Activated naive CD4-positive, alpha-beta T cell treated with anti-CD3 and anti-CD28 coated beads, Interleukin-2, amount 10 ng/mL, durations not matched to agents 7 days and 5 days (primary cell): ENCODE measurements at regions not wholly inside any gene's neighbourhood (a gene's known extent, or its start where the extent isn't known, plus 50 kb on each side); places are given as distances from the start of the nearest gene placed in this dataset.

Source experiments
- CTCF ChIA-PET: fragments of 350-600 bp; sonication (Branson Sonifier 250); formaldehyde crosslinking; loops from one replicate; lab custom pipeline; 2021; ENCODE audit warnings: antibody characterized with exemption; lab: Charles Lee
- DNase-seq: peaks from one replicate; pipeline ENCODE4 v3.0.0-alpha.2; 2020
- H3K27ac Mint-ChIP-seq: one replicate; pipeline ENCODE4 v1.8.0; 2021; ENCODE audit warnings: mild to moderate bottlenecking, moderate library complexity, mixed read lengths
- H3K27me3 Mint-ChIP-seq: one replicate; pipeline ENCODE4 v1.8.0; 2021; ENCODE audit warnings: mild to moderate bottlenecking, mixed read lengths
- H3K36me3 Mint-ChIP-seq: one replicate; pipeline ENCODE4 v1.8.0; 2021; ENCODE audit warnings: mixed read lengths
- H3K4me1 Mint-ChIP-seq: one replicate; pipeline ENCODE4 v1.8.0; 2021; ENCODE audit warnings: mixed read lengths
- H3K4me3 Mint-ChIP-seq: one replicate; pipeline ENCODE4 v1.8.0; 2021; ENCODE audit warnings: mild to moderate bottlenecking, moderate library complexity, mixed read lengths
- H3K9me3 Mint-ChIP-seq: one replicate; pipeline ENCODE4 v1.8.0; 2021; ENCODE audit warnings: mixed read lengths

DNA sequence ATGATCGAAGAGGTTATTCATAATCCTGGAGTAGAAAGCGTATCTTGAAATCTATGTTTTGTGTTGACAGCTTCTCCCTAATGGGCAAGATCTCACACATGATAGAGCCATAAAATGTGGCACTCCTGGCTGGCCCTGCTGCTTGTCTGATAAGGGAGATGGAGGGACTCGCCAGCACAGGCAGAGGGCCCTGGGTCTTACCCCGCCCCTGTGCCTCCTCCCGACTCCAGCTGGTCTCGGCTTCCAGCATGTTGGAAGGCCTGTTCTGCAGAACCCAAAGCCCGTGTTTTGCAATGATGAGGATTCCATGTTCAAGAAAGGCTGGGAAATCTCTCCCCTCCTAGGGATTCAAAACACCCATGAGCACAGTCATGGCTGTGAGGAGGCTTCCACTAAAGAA is 106.7 kb upstream of the SDK2 start:
- DNase-seq: no peak
- H3K4me1 Mint-ChIP-seq: no peaks in the 10 kb centered on the region
- H3K27me3 Mint-ChIP-seq: peaks cover 35% of the 10 kb centered on the region
- H3K36me3 Mint-ChIP-seq: no peaks in the 10 kb centered on the region
- H3K9me3 Mint-ChIP-seq: no peaks in the 10 kb centered on the region
- H3K4me3 Mint-ChIP-seq: no peak overlapping the region
- CTCF ChIA-PET: no interaction called here
- H3K27ac Mint-ChIP-seq: no peak overlapping the region

DNA sequence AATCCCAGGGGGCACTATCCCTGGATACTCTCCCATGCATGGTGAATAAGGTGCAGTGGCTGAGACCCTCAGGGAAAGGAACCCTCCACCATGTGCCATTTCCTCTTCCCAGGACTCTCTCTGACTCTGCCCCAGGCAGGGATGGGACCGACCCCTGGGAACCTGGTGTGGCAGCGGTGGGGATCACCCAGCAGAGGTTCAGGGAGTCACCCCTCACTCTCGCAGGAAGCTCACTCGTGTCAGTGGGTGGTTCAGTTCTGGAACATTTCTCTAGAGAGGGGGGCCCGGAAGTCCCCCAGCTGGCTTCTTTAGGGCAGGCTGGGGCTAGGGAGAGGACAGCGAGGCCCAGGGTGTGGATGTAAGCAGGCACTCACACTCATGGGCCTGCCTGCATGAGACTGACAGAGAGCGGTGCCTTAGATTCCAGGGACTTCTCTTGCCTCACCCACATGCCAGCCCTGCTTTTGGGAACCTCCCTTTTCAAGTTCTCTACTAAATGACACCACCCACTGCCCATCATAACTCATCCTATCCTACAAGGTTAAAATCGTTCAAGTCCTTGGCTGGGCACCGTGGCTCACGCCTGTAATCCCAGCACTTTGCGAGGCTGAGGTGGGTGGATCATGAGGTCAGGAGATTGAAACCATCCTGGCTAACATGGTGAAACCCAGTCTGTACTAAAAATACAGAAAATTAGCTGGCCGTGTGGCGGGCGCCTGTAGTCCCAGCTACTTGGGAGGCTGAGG is 109.7 kb upstream of the SDK2 start:
- Mint-ChIP-seq H3K36me3 (no peaks in the 10 kb centered on the region), H3K4me3 (no peak overlapping the region), H3K4me1 (peaks cover 7% of the 10 kb centered on the region), H3K27ac (no peak overlapping the region), H3K27me3 (peaks cover 23% of the 10 kb centered on the region), H3K9me3 (no peaks in the 10 kb centered on the region)
- CTCF ChIA-PET: no interaction called here
- no peak for DNase-seq

DNA sequence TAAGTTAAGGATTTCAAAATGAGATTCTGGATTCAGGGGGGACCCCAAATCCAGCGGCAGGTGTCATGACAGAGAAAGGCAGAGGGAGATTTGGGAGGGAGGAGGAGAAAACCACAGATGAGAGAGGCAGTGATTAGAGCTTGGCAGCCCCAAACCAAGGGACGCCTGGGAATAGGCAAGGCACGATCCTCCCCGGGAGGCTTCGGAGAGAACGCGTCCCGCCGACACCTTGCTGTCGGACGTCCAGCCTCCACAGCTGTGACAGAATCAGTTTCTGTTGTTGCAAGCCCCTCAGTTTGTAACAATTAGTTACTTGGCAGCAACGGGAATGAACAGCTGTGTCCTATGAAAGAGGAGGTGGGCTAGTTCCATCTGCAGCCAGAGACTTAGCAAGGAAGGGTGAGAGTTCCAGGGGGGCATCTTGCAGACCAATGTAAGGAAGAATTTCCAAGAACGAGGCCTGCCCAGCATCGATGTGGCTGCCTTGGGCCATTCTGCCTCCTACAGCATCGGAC is 110.7 kb upstream of the SDK2 start:
- no peaks in the 10 kb centered on the region for H3K9me3 Mint-ChIP-seq
- no peak overlapping the region for H3K27ac Mint-ChIP-seq
- H3K4me1 Mint-ChIP-seq: peaks cover 7% of the 10 kb centered on the region
- CTCF ChIA-PET: no interaction called here
- H3K36me3 Mint-ChIP-seq: no peaks in the 10 kb centered on the region
- H3K27me3 Mint-ChIP-seq: peaks cover 23% of the 10 kb centered on the region
- DNase-seq: no peak
- H3K4me3 Mint-ChIP-seq: no peak overlapping the region

DNA sequence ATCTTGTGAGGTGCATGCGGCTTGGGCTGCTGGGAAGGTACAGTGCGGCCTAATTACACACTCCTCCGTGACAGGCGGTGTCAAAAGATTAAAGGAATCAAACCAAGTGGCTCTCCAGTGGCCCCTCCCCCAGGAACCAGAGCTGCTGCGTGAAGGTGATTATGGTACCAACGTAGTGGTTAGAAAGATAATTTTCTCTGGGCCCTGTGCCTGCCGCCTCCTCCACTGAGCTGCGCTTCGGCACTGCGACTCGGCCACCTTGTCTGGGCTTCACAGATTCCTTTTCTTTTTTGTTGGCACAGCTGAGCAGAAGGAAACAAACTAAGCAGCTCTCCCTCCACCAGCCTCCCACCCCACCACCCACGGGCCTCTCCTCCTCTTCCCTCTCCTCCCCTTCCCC is 113.2 kb upstream of the SDK2 start:
- no peak overlapping the region for H3K4me3 Mint-ChIP-seq
- H3K27ac Mint-ChIP-seq: no peak overlapping the region
- no peaks in the 10 kb centered on the region for H3K9me3 Mint-ChIP-seq
- no peak for DNase-seq
- peaks cover 26% of the 10 kb centered on the region for H3K27me3 Mint-ChIP-seq
- no peaks in the 10 kb centered on the region for H3K36me3 Mint-ChIP-seq
- peaks cover 9% of the 10 kb centered on the region for H3K4me1 Mint-ChIP-seq
- CTCF ChIA-PET: no interaction called here

DNA sequence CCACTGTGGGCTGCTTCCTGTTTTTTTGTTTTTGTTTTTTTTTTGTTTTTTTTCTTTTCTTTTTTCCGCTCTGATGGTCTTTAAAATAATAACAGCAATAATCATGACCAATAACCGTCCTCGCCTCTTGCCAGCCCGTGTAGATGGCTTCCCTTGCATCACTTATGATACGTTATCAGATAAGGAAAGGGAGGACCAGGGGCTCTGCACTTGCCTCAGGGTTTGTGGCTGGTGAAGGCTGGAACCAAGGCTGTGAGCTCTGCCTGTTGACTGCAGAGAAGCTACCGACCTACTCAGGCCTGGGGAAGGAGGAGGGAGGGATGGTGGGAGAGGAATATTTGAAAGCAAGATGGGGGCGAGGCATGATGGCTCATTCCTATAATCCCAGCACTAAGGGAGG is 114.0 kb upstream of the SDK2 start:
- peaks cover 22% of the 10 kb centered on the region for H3K27me3 Mint-ChIP-seq
- no peaks in the 10 kb centered on the region for H3K9me3 Mint-ChIP-seq
- no peak for DNase-seq
- peak overlapping the region; percentile 45 for H3K27ac Mint-ChIP-seq
- H3K36me3 Mint-ChIP-seq: no peaks in the 10 kb centered on the region
- CTCF ChIA-PET: no interaction called here
- no peak overlapping the region for H3K4me3 Mint-ChIP-seq
- peaks cover 9% of the 10 kb centered on the region for H3K4me1 Mint-ChIP-seq

DNA sequence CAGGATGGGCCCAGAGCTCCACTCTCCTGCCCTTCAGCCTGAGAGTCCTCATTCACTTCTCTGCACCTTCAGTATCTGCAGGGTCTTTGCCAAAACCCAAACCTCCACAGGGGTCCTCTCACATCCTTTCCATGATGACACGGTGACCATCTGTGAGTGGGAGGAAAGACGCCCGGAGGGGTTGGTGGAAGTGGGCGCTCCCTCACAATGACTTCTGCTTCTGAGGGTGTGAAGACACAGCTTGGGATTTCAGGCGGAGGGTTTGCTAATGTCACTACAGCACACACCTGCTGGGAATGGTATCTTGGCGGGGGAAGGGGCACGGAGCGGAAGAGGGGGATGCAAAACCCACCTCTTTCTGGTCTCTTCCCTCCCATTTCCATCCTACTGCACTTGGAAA is 115.1 kb upstream of the SDK2 start:
- CTCF ChIA-PET: no interaction called here
- Mint-ChIP-seq H3K4me1 (peaks cover 9% of the 10 kb centered on the region), H3K36me3 (no peaks in the 10 kb centered on the region), H3K27me3 (peaks cover 21% of the 10 kb centered on the region), H3K27ac (no peak overlapping the region), H3K9me3 (no peaks in the 10 kb centered on the region), H3K4me3 (no peak overlapping the region)
- DNase-seq: no peak

DNA sequence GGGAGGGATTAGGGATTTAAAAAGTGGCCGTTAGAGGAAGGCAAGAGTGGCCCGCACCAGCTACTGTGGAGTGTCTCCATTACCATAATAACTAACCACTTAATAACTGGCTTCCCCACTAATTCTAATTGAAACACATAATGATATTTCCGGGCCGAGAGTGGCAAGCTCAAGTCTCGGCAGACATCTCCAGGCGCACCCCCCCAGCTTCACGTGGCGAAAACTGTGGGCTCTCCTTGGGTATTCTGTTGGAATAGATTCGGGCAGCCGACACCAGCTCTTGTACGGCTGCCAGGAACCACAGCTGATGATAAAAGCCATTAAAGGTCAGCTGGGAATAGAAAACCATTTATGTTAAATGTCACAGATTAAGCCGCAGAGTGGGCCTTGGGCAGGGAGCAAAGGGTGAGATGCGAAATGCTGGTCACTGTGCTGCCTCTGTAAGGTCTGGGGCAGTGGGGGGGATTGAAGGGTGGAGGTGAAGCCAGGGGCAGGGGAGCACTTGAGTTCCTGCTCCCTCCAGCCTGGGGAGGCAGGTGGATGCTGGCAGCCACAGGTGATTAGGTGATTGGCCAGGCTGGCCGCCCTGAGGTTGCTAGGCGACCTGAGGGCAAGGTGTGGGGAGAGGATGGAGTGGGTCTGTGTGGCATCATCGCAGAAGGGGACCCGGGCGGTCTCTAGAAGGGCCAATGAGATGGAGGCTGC is 115.6 kb upstream of the SDK2 start:
- no peak for DNase-seq
- H3K4me3 Mint-ChIP-seq: no peak overlapping the region
- no peaks in the 10 kb centered on the region for H3K36me3 Mint-ChIP-seq
- no peaks in the 10 kb centered on the region for H3K9me3 Mint-ChIP-seq
- CTCF ChIA-PET: no interaction called here
- H3K27ac Mint-ChIP-seq: no peak overlapping the region
- H3K4me1 Mint-ChIP-seq: peaks cover 9% of the 10 kb centered on the region
- H3K27me3 Mint-ChIP-seq: peaks cover 16% of the 10 kb centered on the region

DNA sequence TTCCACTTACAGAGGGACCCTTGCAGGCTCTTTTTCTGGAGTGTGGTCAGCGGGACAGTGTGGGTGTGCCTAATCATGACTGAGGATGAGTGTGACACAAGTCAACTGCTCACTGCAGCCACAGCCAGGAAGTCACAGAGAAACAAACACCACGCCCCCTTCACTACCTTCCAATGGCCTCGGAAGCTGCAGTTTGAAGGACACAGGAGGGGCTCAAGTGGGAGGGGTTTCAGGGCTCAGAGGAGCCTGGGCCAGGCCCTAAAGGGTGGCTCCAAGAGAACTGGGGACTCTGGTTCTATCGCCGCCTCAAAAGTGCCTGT is 116.2 kb upstream of the SDK2 start:
- peaks cover 9% of the 10 kb centered on the region for H3K4me1 Mint-ChIP-seq
- peaks cover 14% of the 10 kb centered on the region for H3K27me3 Mint-ChIP-seq
- H3K36me3 Mint-ChIP-seq: no peaks in the 10 kb centered on the region
- no peak for DNase-seq
- no peaks in the 10 kb centered on the region for H3K9me3 Mint-ChIP-seq
- H3K27ac Mint-ChIP-seq: no peak overlapping the region
- CTCF ChIA-PET: no interaction called here
- no peak overlapping the region for H3K4me3 Mint-ChIP-seq

DNA sequence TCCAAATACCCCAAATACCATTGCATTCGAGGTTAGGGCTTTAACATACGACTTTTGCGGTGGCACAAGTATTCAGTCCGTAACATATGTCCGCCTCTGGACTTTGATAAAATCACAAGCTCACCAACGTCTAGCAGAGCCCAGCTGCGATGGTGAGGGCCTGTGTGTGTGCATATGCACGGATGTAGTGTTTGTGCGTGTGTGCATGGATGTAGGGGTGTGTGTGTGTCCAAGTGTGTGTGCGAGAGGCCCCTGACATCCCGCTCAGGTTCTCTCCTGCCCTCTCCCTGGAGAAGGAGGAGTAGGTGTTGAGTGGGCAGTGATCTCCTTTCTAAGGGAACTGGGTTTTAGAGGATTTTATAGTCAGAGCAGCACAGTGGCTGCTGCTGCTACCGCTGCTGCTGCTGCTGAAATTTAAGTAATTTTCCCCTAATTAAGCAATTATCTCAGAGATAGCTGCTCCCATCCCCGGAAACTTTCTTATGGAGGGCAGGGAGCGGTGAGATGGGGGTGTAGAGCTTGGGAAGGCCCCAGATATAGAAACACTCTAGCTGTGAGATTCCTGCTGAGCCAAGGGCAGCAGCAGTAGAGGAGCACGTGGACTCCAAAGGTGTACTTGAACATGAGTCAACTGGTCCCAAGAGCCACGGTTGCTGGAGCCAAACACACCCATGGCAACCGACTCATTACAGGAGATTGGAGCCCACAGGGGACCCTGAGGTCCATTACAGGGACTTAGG is 121.7 kb upstream of the SDK2 start:
- DNase-seq: no peak
- Mint-ChIP-seq H3K36me3 (no peaks in the 10 kb centered on the region), H3K27ac (no peak overlapping the region), H3K4me3 (no peak overlapping the region), H3K27me3 (peaks cover 20% of the 10 kb centered on the region), H3K4me1 (no peaks in the 10 kb centered on the region), H3K9me3 (no peaks in the 10 kb centered on the region)
- CTCF ChIA-PET: interaction anchor here (1.0 to 1.6 kb wide), 2 partner anchors 10 to 336 kb away, joined by 3 read pairs; no protein-coding TSS in a partner anchor

DNA sequence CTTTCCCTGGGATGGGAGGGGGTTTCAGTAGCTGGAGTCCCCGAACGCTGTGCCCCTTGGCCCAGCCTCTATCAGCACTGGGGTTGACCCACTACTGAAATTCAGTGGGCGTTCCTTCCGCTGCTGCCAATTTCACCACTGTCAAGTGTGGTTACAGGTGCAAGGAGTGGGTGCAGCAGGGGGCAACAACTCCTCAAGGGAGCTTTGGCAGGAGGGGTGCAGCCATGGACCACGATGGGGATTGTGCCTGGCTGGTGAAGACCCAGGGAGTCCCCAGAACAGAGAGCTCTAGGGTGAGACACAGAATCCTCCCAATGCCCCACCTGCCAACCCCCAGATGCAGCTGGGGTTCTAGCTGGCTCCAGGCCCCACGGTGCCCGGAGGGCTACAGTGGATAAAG is 123.5 kb upstream of the SDK2 start:
- CTCF ChIA-PET: no interaction called here
- Mint-ChIP-seq H3K36me3 (no peaks in the 10 kb centered on the region), H3K9me3 (no peaks in the 10 kb centered on the region), H3K27ac (no peak overlapping the region), H3K4me1 (no peaks in the 10 kb centered on the region), H3K4me3 (no peak overlapping the region), H3K27me3 (peaks cover 17% of the 10 kb centered on the region)
- no peak for DNase-seq

DNA sequence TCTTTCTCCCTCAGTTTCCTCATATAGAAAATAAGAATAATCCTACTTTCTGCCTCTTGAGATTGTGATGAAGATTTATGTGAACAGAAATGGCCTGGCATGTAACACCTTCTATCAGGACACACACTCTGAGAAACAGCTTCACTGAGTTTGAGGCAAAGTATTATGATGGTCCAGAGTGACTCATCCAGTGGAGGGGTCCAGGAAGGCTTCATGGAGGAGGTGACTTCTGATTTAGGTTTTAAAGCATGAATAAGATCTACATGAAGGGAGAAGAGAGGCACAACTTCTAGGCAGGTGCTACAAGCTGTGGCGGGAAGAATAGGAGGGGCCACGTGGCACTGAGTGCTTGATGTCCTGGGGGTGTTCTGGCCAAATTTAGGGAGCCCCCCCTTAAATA is 124.4 kb upstream of the SDK2 start:
- no peak for DNase-seq
- Mint-ChIP-seq H3K4me3 (no peak overlapping the region), H3K27me3 (peaks cover 17% of the 10 kb centered on the region), H3K9me3 (no peaks in the 10 kb centered on the region), H3K36me3 (no peaks in the 10 kb centered on the region), H3K27ac (no peak overlapping the region), H3K4me1 (no peaks in the 10 kb centered on the region)
- CTCF ChIA-PET: interaction anchor here (0.6 kb wide), 1 partner anchor 68 kb away, joined by 3 read pairs; no protein-coding TSS in a partner anchor

DNA sequence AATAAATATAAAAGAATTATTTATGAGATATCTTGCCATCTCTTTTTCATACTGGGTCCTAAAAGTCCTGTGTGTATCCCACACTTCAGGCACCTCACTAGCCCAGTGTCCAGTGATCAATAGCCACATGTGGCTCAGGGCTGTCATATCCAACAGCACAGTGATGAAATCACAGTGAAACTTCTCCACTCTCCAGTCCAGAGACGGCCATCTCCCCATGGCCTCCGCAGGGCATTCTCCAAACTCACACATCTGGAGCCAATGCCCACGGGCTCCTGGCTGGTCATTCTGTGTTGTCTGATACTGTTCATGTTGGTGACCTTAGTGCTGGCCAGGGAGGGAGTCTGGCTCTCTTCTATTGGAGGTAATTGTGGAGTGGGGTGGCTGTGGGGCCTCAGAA is 125.2 kb upstream of the SDK2 start:
- no peaks in the 10 kb centered on the region for H3K4me1 Mint-ChIP-seq
- no peak overlapping the region for H3K4me3 Mint-ChIP-seq
- CTCF ChIA-PET: no interaction called here
- H3K9me3 Mint-ChIP-seq: no peaks in the 10 kb centered on the region
- H3K27me3 Mint-ChIP-seq: peaks cover 17% of the 10 kb centered on the region
- no peak overlapping the region for H3K27ac Mint-ChIP-seq
- no peak for DNase-seq
- no peaks in the 10 kb centered on the region for H3K36me3 Mint-ChIP-seq

DNA sequence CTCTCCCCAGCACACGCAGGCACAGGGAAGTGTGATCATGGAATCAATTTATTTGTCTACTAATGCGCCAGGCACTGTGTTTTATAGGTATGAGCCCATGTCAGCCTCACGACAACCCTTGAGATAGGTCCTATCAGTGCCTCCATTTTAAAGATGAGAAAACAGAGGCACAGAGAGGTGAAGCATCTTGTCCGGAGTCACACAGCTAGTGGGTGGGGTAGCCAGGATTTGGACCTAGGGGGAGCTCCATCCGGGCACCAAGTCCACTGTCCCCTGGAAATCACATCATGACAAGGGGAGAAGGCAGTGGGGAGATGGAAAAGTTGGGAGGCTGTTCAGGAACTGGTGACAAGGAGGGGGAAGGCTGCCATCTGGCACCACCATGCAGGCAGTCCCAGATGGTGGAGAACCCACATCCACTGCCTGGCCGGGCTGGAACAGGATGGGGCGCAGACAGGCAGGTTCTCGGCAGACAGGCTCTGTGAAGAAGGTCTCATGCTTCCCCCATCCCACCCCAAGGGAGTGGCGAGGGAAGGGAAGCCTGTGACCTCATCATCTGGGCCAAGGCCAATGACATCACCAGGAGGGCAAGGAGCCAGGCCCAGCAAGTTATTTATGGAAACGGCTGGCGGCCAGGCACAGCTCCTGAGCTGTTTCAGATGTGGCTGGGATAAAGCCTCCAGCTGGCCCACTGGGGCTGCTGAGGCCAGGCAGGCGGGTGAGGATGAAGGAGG is 126.0 kb upstream of the SDK2 start:
- no peak overlapping the region for H3K27ac Mint-ChIP-seq
- H3K4me1 Mint-ChIP-seq: no peaks in the 10 kb centered on the region
- DNase-seq: no peak
- H3K27me3 Mint-ChIP-seq: peaks cover 18% of the 10 kb centered on the region
- H3K4me3 Mint-ChIP-seq: no peak overlapping the region
- no peaks in the 10 kb centered on the region for H3K36me3 Mint-ChIP-seq
- CTCF ChIA-PET: no interaction called here
- H3K9me3 Mint-ChIP-seq: no peaks in the 10 kb centered on the region

DNA sequence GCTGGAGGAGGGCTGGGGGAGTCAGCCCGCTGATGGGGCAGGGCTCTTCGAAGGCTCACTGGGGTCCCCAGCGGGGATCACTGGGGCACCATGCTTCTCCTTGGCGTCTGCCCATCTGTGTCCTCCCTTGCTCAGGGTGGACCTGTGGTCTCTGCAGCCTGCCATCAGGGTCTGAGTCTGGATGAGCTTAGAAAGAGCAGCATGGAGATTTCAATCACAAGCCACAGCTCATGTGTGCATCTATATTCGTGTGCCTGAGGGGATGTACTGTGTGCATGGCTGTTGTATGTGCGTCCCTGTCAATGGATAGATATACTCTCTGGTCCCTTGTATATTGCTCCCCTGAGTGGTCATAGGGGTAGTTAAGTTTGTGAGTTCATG is 126.6 kb upstream of the SDK2 start:
- Mint-ChIP-seq H3K36me3 (no peaks in the 10 kb centered on the region), H3K4me3 (no peak overlapping the region), H3K27ac (no peak overlapping the region), H3K27me3 (peaks cover 20% of the 10 kb centered on the region), H3K9me3 (no peaks in the 10 kb centered on the region), H3K4me1 (no peaks in the 10 kb centered on the region)
- no peak for DNase-seq
- CTCF ChIA-PET: no interaction called here
